ENCODE measurements at regions not wholly inside any gene's neighbourhood (a gene's known extent, or its start where the extent isn't known, plus 50 kb on each side); places are given as distances from the start of the nearest gene placed in this dataset.

DNA sequence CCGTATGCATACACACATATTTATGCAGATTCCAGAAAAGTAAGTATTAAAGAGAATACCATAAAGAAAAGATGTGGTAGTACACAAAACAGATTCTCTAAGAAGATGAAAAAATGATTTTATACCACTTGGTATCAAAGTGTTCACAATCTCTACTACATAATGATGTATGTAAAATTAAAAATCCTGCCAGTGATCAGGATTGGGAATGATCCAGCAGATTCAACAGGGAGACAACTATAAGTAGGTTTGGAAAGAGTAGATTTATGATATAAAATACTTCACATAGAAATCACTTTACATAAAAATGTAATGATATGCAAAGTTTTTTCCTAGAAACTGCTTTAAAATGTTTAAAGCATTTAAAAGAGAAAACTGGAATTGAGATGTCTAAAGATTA lies 447.0 kb downstream of the CNTNAP4 start:
- no peak for DNase-seq (ENCODE audit: low spot score in 2 of 2, unreplicated experiment in 2 of 2)
- H3K27me3 Mint-ChIP-seq (ENCODE audit: low read depth), result peaks cover 10% of the 10 kb centered on the region
- no peaks in the 10 kb centered on the region for H3K36me3 Mint-ChIP-seq
- no peaks in the 10 kb centered on the region for H3K9me3 Mint-ChIP-seq
- H3K4me3 Mint-ChIP-seq, result no peak overlapping the region
- H3K4me1 Mint-ChIP-seq, result no peaks in the 10 kb centered on the region
- no peak overlapping the region for H3K27ac Mint-ChIP-seq
- TF ChIP-seq CTCF (IDR thresholded peaks at IDR 0.05; ENCODE audit: unreplicated experiment), result no peak

GRCh38 chr16:76729525-76729924 lies 452.3 kb downstream of the CNTNAP4 start:
- no peaks in the 10 kb centered on the region for H3K9me3 Mint-ChIP-seq
- H3K27ac Mint-ChIP-seq, result no peak overlapping the region
- TF ChIP-seq CTCF (IDR thresholded peaks at IDR 0.05; ENCODE audit: unreplicated experiment), result no peak
- peaks cover 10% of the 10 kb centered on the region for H3K27me3 Mint-ChIP-seq (ENCODE audit: low read depth)
- DNase-seq (ENCODE audit: low spot score in 2 of 2, unreplicated experiment in 2 of 2), result no peak
- H3K36me3 Mint-ChIP-seq, result no peaks in the 10 kb centered on the region
- no peaks in the 10 kb centered on the region for H3K4me1 Mint-ChIP-seq
- no peak overlapping the region for H3K4me3 Mint-ChIP-seq

GRCh38 chr16:76732894-76733293 lies 455.7 kb downstream of the CNTNAP4 start:
- H3K4me3 Mint-ChIP-seq, result no peak overlapping the region
- H3K4me1 Mint-ChIP-seq, result no peaks in the 10 kb centered on the region
- no peaks in the 10 kb centered on the region for H3K9me3 Mint-ChIP-seq
- no peak for DNase-seq (ENCODE audit: low spot score in 2 of 2, unreplicated experiment in 2 of 2)
- TF ChIP-seq CTCF (IDR thresholded peaks at IDR 0.05; ENCODE audit: unreplicated experiment), result no peak
- H3K36me3 Mint-ChIP-seq, result no peaks in the 10 kb centered on the region
- no peak overlapping the region for H3K27ac Mint-ChIP-seq
- peaks cover 1% of the 10 kb centered on the region for H3K27me3 Mint-ChIP-seq (ENCODE audit: low read depth)

- H3K27me3 Mint-ChIP-seq (ENCODE audit: low read depth), result peaks cover 2% of the 10 kb centered on the region
- no peak for TF ChIP-seq CTCF (IDR thresholded peaks at IDR 0.05; ENCODE audit: unreplicated experiment)
Measured at GRCh38 chr16:76741623-76742022, 449.4 kb upstream of the MON1B start.

GRCh38 chr16:76748461-76749348 lies 442.3 kb upstream of the MON1B start:
- no peak for TF ChIP-seq CTCF (IDR thresholded peaks at IDR 0.05; ENCODE audit: unreplicated experiment)
- Mint-ChIP-seq H3K4me3 (no peak overlapping the region), H3K27ac (no peak overlapping the region), H3K36me3 (no peaks in the 10 kb centered on the region), H3K4me1 (no peaks in the 10 kb centered on the region), H3K9me3 (peaks cover 7% of the 10 kb centered on the region), H3K27me3 (ENCODE audit: low read depth) (peaks cover 4% of the 10 kb centered on the region)
- no peak for DNase-seq (ENCODE audit: low spot score in 2 of 2, unreplicated experiment in 2 of 2)

More at GRCh38 chr16:76741623-76742022, 449.4 kb upstream of the MON1B start:
- Mint-ChIP-seq H3K27ac (no peak overlapping the region), H3K9me3 (peaks cover 56% of the 10 kb centered on the region), H3K4me3 (no peak overlapping the region), H3K36me3 (no peaks in the 10 kb centered on the region), H3K4me1 (no peaks in the 10 kb centered on the region)
- no peak for DNase-seq (ENCODE audit: low spot score in 2 of 2, unreplicated experiment in 2 of 2)

Measured in mesothelial cell of epicardium (in vitro differentiated cells).